ENCODE measurements at regions not wholly inside any gene's neighbourhood (a gene's known extent, or its start where the extent isn't known, plus 50 kb on each side); places are given as distances from the start of the nearest gene placed in this dataset.

DNA sequence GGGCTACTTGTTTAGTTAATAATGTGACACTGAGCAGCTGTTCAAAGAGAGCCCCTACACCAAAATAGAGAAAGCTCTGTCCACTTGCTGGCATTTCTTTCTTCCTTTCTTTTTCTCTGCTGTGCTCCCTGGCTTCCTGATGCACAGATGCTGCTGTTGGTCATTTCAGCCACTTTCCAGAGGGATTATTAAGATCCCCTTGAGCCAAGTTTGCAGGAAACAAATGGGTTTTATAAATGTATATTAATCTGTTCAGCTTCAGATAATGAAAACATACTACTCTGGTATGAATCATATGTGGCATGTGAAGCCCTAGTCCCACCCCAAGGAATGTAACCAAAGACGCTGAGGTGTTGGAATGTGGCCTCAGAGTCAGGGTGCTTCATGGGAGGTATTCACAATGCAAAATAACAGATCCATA, 638.2 kb upstream of the FZD8 start:
- H3K4me3 ChIP-seq (ENCODE audit: extremely low read depth in 1 of 4, insufficient read depth in 2 of 4, low read depth in 3 of 4, low read length in 4 of 4) = no peak overlapping the region
- H4K91ac ChIP-seq (replicated peaks; ENCODE audit: insufficient read length, low read length) = no peak overlapping the region
- no peaks in the 10 kb centered on the region for H3K79me2 ChIP-seq (ENCODE audit: control insufficient read depth in 1 of 2, insufficient read depth in 2 of 2, low read length in 2 of 2)
- no peak overlapping the region for H4K8ac ChIP-seq (ENCODE audit: extremely low read depth, insufficient read depth, low read length)
- no peaks in the 10 kb centered on the region for H3K9me3 ChIP-seq (ENCODE audit: insufficient read depth in 2 of 2, low read depth in 1 of 2, low read length in 1 of 2)
- no peaks in the 10 kb centered on the region for H4K20me1 ChIP-seq (replicated peaks in 1 of 2; ENCODE audit: control insufficient read depth in 1 of 2, insufficient read depth in 2 of 2, low read length in 2 of 2)
- H3K36me3 ChIP-seq (ENCODE audit: control insufficient read depth in 2 of 4, insufficient read depth in 4 of 4, low read length in 3 of 4) = no peaks in the 10 kb centered on the region; a peak in 1 of 8 replicates
- H3K27me3 ChIP-seq (replicated peaks in 1 of 4; ENCODE audit: control insufficient read depth in 3 of 4, extremely low read depth in 1 of 4, insufficient read depth in 3 of 4, low read length in 3 of 4) = no peaks in the 10 kb centered on the region
- H3K56ac ChIP-seq (replicated peaks; ENCODE audit: insufficient read length, low read depth, low read length) = no peak overlapping the region
- H4K5ac ChIP-seq (ENCODE audit: insufficient read length, low read depth, low read length) = no peak overlapping the region
- no peaks in the 10 kb centered on the region for H3K23me2 ChIP-seq (ENCODE audit: low read depth, low read length)
- no peak overlapping the region for H2BK120ac ChIP-seq (replicated peaks; ENCODE audit: low read depth, low read length)
- H3K79me1 ChIP-seq (ENCODE audit: low read depth, low read length) = no peaks in the 10 kb centered on the region
- no peak for DNase-seq (ENCODE audit: low read depth in 1 of 2, low spot score in 2 of 2)
- no peak overlapping the region for H3K27ac ChIP-seq (ENCODE audit: low read depth, low read length)
- no peak overlapping the region for H3K23ac ChIP-seq (ENCODE audit: insufficient read length)
- FAIRE-seq = no peak
- H2BK5ac ChIP-seq (ENCODE audit: low read depth, low read length) = no peak overlapping the region
- 92% methylated on average over 1 of the region's 1 CpG; no CpG with 5 or more reads in 1 of the 2 experiments for WGBS, 2 experiments (ENCODE audit: extremely low coverage in 1 of 2, insufficient coverage in 1 of 2, insufficient read length in 1 of 2, insufficient replicate concordance in 2 of 2, low coverage in 1 of 2, low lambda C conversion rate in 2 of 2, missing lambda C conversion rate in 1 of 2)
- no peak overlapping the region for H3K4me2 ChIP-seq (ENCODE audit: insufficient read depth in 1 of 2, low read depth in 2 of 2, low read length in 2 of 2)
- no peak overlapping the region for H2AK5ac ChIP-seq (ENCODE audit: low read depth, low read length)
- no peak overlapping the region for H3K14ac ChIP-seq (ENCODE audit: insufficient read length)
- H2BK12ac ChIP-seq (ENCODE audit: low read depth, low read length) = no peak overlapping the region
- H3K9ac ChIP-seq (replicated peaks in 1 of 4; ENCODE audit: extremely low read depth in 1 of 4, low read depth in 3 of 4, low read length in 3 of 4) = no peak overlapping the region
- POLR2A ChIA-PET (ENCODE audit: partially characterized antibody) = no interaction called here
- H2BK15ac ChIP-seq (ENCODE audit: low read length) = no peak overlapping the region
- no peak for TF ChIP-seq SIX5 (IDR thresholded peaks at IDR 0.05; ENCODE audit: low read depth, low read length)
- no peak for TF ChIP-seq POLR2AphosphoS5 (IDR thresholded peaks at IDR 0.05; ENCODE audit: low read depth, low read length)
- TF ChIP-seq NANOG (IDR thresholded peaks at IDR 0.05; ENCODE audit: insufficient read depth, low read depth, low read length, poor library complexity, severe bottlenecking) = no peak
- TF ChIP-seq RXRA (IDR thresholded peaks at IDR 0.05; ENCODE audit: insufficient read depth, low read depth, low read length) = no peak
- no peak for TF ChIP-seq POU5F1 (IDR thresholded peaks at IDR 0.05; ENCODE audit: low read depth, low read length)
- no peak for TF ChIP-seq TAF1 (IDR thresholded peaks at IDR 0.05; ENCODE audit: low read depth, low read length)
- no peak for TF ChIP-seq SUZ12 (IDR thresholded peaks at IDR 0.05; ENCODE audit: low read length)
- TF ChIP-seq JUN (IDR thresholded peaks at IDR 0.05; ENCODE audit: low read depth, low read length) = no peak
- TF ChIP-seq GABPA (IDR thresholded peaks at IDR 0.05; ENCODE audit: borderline replicate concordance, insufficient read depth, low read length) = no peak
- TF ChIP-seq RBBP5 (IDR thresholded peaks at IDR 0.05; ENCODE audit: borderline replicate concordance, low read depth, low read length) = no peak
- no peak for TF ChIP-seq SP4 (IDR thresholded peaks at IDR 0.05; ENCODE audit: low read length)
- no peak for TF ChIP-seq MAFK (IDR thresholded peaks at IDR 0.05; ENCODE audit: low read depth, low read length)
- TF ChIP-seq TBP (IDR thresholded peaks at IDR 0.05; ENCODE audit: low read depth, low read length) = no peak
- TF ChIP-seq PHF8 (conservative IDR thresholded peaks at IDR 0.05; ENCODE audit: low read depth, low read length) = no peak
- TF ChIP-seq, protein P1, sequence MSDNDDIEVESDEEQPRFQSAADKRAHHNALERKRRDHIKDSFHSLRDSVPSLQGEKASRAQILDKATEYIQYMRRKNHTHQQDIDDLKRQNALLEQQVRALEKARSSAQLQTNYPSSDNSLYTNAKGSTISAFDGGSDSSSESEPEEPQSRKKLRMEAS (IDR thresholded peaks at IDR 0.05) = no peak
- H3K4me1 ChIP-seq (replicated peaks in 1 of 4; ENCODE audit: control insufficient read depth in 3 of 4, insufficient read depth in 4 of 4, low read length in 3 of 4) = no peaks in the 10 kb centered on the region
- H3K4ac ChIP-seq (replicated peaks; ENCODE audit: insufficient read length, low read depth, low read length) = no peak overlapping the region
- H2AFZ ChIP-seq (ENCODE audit: low read length) = no peak overlapping the region
- CTCF ChIA-PET (ENCODE audit: partially characterized antibody) = no interaction called here
- H2BK20ac ChIP-seq (ENCODE audit: low read length) = no peak overlapping the region
- H3K18ac ChIP-seq (ENCODE audit: extremely low read depth, low read length) = no peak overlapping the region
